ENCODE measurements at regions not wholly inside any gene's neighbourhood (a gene's known extent, or its start where the extent isn't known, plus 50 kb on each side); places are given as distances from the start of the nearest gene placed in this dataset.
"Not testable (repeated sequence)": the region's sequence is repeated elsewhere in the genome, so short reads cannot be mapped to it uniquely, and the experiment has no call there.

- no peaks in the 10 kb centered on the region for H3K36me3 ChIP-seq (ENCODE audit: control insufficient read depth, insufficient read depth, low read length)
- no peak overlapping the region for H3K27ac Mint-ChIP-seq
- H3K4me3 Mint-ChIP-seq = no peak overlapping the region
- no peaks in the 10 kb centered on the region for H3K4me1 ChIP-seq (ENCODE audit: control insufficient read depth, insufficient read depth, low read length, poor library complexity, severe bottlenecking)
- no peaks in the 10 kb centered on the region for H3K36me3 Mint-ChIP-seq
- H3K4me3 ChIP-seq (ENCODE audit: low read depth, low read length) = no peak overlapping the region
- no peaks in the 10 kb centered on the region for H3K9me3 ChIP-seq (ENCODE audit: control insufficient read depth in 2 of 2, low read length in 2 of 2)
- DNase-seq (no peak), ATAC-seq (ENCODE audit: low read depth in 2 of 2) (no peak)
- peaks cover 0 to 4% (median 0%) of the 10 kb centered on the region in 7 donors for H3K9me3 Mint-ChIP-seq
- no peak overlapping the region for H3K27ac ChIP-seq (ENCODE audit: insufficient read depth, low read length, poor library complexity, severe bottlenecking)
- peaks cover 10% of the 10 kb centered on the region for H3K27me3 Mint-ChIP-seq
- peaks cover 0 to 18% (median 11%) of the 10 kb centered on the region in 4 donors for H3K4me1 Mint-ChIP-seq
- no peaks in the 10 kb centered on the region for H3K27me3 ChIP-seq (ENCODE audit: control insufficient read depth, insufficient read depth, low read length)
Measured at GRCh38 chrX:13220916-13221315, 98.9 kb downstream of the ATXN3L start.

GRCh38 chrX:13219991-13220764 is 99.7 kb downstream of the ATXN3L start:
- Mint-ChIP-seq H3K9me3 (peaks cover 0 to 4% (median 0%) of the 10 kb centered on the region in 7 donors), H3K27me3 (peaks cover 10% of the 10 kb centered on the region), H3K4me1 (peaks cover 0 to 18% (median 11%) of the 10 kb centered on the region in 4 donors), H3K36me3 (no peaks in the 10 kb centered on the region), H3K27ac (no peak overlapping the region), H3K4me3 (no peak overlapping the region)
- DNase-seq (no peak), ATAC-seq (ENCODE audit: low read depth in 2 of 2) (no peak)
- Histone ChIP-seq H3K27ac (ENCODE audit: insufficient read depth, low read length, poor library complexity, severe bottlenecking) (no peak overlapping the region), H3K27me3 (ENCODE audit: control insufficient read depth, insufficient read depth, low read length) (no peaks in the 10 kb centered on the region), H3K4me1 (ENCODE audit: control insufficient read depth, insufficient read depth, low read length, poor library complexity, severe bottlenecking) (no peaks in the 10 kb centered on the region), H3K4me3 (ENCODE audit: low read depth, low read length) (no peak overlapping the region), H3K36me3 (ENCODE audit: control insufficient read depth, insufficient read depth, low read length) (no peaks in the 10 kb centered on the region), H3K9me3 (ENCODE audit: control insufficient read depth in 2 of 2, low read length in 2 of 2) (no peaks in the 10 kb centered on the region)

- no peak for ATAC-seq (ENCODE audit: low read depth in 2 of 2)
- H3K27me3 Mint-ChIP-seq = peaks cover 10% of the 10 kb centered on the region
- peaks cover 0 to 4% (median 0%) of the 10 kb centered on the region in 7 donors for H3K9me3 Mint-ChIP-seq
- no peaks in the 10 kb centered on the region for H3K36me3 Mint-ChIP-seq
- H3K27ac Mint-ChIP-seq = no peak overlapping the region
- Histone ChIP-seq H3K27me3 (ENCODE audit: control insufficient read depth, insufficient read depth, low read length) (no peaks in the 10 kb centered on the region), H3K9me3 (ENCODE audit: control insufficient read depth in 2 of 2, low read length in 2 of 2) (no peaks in the 10 kb centered on the region), H3K4me3 (ENCODE audit: low read depth, low read length) (no peak overlapping the region), H3K36me3 (ENCODE audit: control insufficient read depth, insufficient read depth, low read length) (no peaks in the 10 kb centered on the region), H3K4me1 (ENCODE audit: control insufficient read depth, insufficient read depth, low read length, poor library complexity, severe bottlenecking) (no peaks in the 10 kb centered on the region), H3K27ac (ENCODE audit: insufficient read depth, low read length, poor library complexity, severe bottlenecking) (no peak overlapping the region)
- H3K4me3 Mint-ChIP-seq = no peak overlapping the region
- H3K4me1 Mint-ChIP-seq = peaks cover 0 to 18% (median 6%) of the 10 kb centered on the region in 4 donors
- no peak for DNase-seq
Measured at GRCh38 chrX:13218758-13219157, 101.1 kb downstream of the ATXN3L start.

GRCh38 chrX:13216139-13216538 is 103.7 kb downstream of the ATXN3L start:
- Mint-ChIP-seq H3K27ac (no peak overlapping the region), H3K4me3 (no peak overlapping the region), H3K9me3 (peaks cover 0 to 2% (median 0%) of the 10 kb centered on the region in 7 donors), H3K27me3 (peaks cover 7% of the 10 kb centered on the region), H3K36me3 (no peaks in the 10 kb centered on the region), H3K4me1 (peaks cover 0 to 8% (median 3%) of the 10 kb centered on the region in 4 donors)
- Histone ChIP-seq H3K27ac (ENCODE audit: insufficient read depth, low read length, poor library complexity, severe bottlenecking) (no peak overlapping the region), H3K4me3 (ENCODE audit: low read depth, low read length) (no peak overlapping the region), H3K27me3 (ENCODE audit: control insufficient read depth, insufficient read depth, low read length) (no peaks in the 10 kb centered on the region), H3K36me3 (ENCODE audit: control insufficient read depth, insufficient read depth, low read length) (no peaks in the 10 kb centered on the region), H3K9me3 (ENCODE audit: control insufficient read depth in 2 of 2, low read length in 2 of 2) (no peaks in the 10 kb centered on the region), H3K4me1 (ENCODE audit: control insufficient read depth, insufficient read depth, low read length, poor library complexity, severe bottlenecking) (no peaks in the 10 kb centered on the region)
- DNase-seq (no peak), ATAC-seq (ENCODE audit: low read depth in 2 of 2) (no peak)

GRCh38 chrX:13215729-13216128 is 104.1 kb downstream of the ATXN3L start:
- H3K27ac ChIP-seq (ENCODE audit: insufficient read depth, low read length, poor library complexity, severe bottlenecking) = no peak overlapping the region
- ATAC-seq (ENCODE audit: low read depth in 2 of 2) = no peak
- no peaks in the 10 kb centered on the region for H3K4me1 ChIP-seq (ENCODE audit: control insufficient read depth, insufficient read depth, low read length, poor library complexity, severe bottlenecking)

GRCh38 chrX:13212191-13212651 is 107.6 kb downstream of the ATXN3L start:
- Histone ChIP-seq H3K4me1 (ENCODE audit: control insufficient read depth, insufficient read depth, low read length, poor library complexity, severe bottlenecking) (no peaks in the 10 kb centered on the region), H3K36me3 (ENCODE audit: control insufficient read depth, insufficient read depth, low read length) (no peaks in the 10 kb centered on the region), H3K4me3 (ENCODE audit: low read depth, low read length) (no peak overlapping the region), H3K27ac (ENCODE audit: insufficient read depth, low read length, poor library complexity, severe bottlenecking) (no peak overlapping the region), H3K27me3 (ENCODE audit: control insufficient read depth, insufficient read depth, low read length) (no peaks in the 10 kb centered on the region), H3K9me3 (ENCODE audit: control insufficient read depth in 2 of 2, low read length in 2 of 2) (no peaks in the 10 kb centered on the region)
- H3K36me3 Mint-ChIP-seq = no peaks in the 10 kb centered on the region
- ATAC-seq (ENCODE audit: low read depth in 2 of 2) (no peak), DNase-seq (no peak)
- H3K9me3 Mint-ChIP-seq = peaks cover 0 to 2% (median 0%) of the 10 kb centered on the region in 7 donors
- H3K4me1 Mint-ChIP-seq = peaks cover 0 to 2% (median 0%) of the 10 kb centered on the region in 4 donors
- H3K27ac Mint-ChIP-seq = peak overlapping the region in 1 of 3 donors; percentile 12
- no peak overlapping the region for H3K4me3 Mint-ChIP-seq
- H3K27me3 Mint-ChIP-seq = peaks cover 4% of the 10 kb centered on the region

More at GRCh38 chrX:13215729-13216128, 104.1 kb downstream of the ATXN3L start:
- Mint-ChIP-seq H3K36me3 (no peaks in the 10 kb centered on the region), H3K4me1 (peaks cover 0 to 3% (median 1%) of the 10 kb centered on the region in 4 donors), H3K27ac (no peak overlapping the region), H3K27me3 (peaks cover 4% of the 10 kb centered on the region), H3K9me3 (peaks cover 0 to 2% (median 0%) of the 10 kb centered on the region in 7 donors), H3K4me3 (no peak overlapping the region)
- Histone ChIP-seq H3K36me3 (ENCODE audit: control insufficient read depth, insufficient read depth, low read length) (no peaks in the 10 kb centered on the region), H3K4me3 (ENCODE audit: low read depth, low read length) (no peak overlapping the region), H3K9me3 (ENCODE audit: control insufficient read depth in 2 of 2, low read length in 2 of 2) (no peaks in the 10 kb centered on the region), H3K27me3 (ENCODE audit: control insufficient read depth, insufficient read depth, low read length) (no peaks in the 10 kb centered on the region)
- DNase-seq = no peak

- not testable (repeated sequence) for H3K36me3 ChIP-seq (ENCODE audit: control insufficient read depth, insufficient read depth, low read length); H3K4me3 ChIP-seq (ENCODE audit: low read depth, low read length); H3K9me3 ChIP-seq (ENCODE audit: control insufficient read depth in 2 of 2, low read length in 2 of 2); H3K27ac ChIP-seq (ENCODE audit: insufficient read depth, low read length, poor library complexity, severe bottlenecking); H3K4me1 ChIP-seq (ENCODE audit: control insufficient read depth, insufficient read depth, low read length, poor library complexity, severe bottlenecking); ATAC-seq (ENCODE audit: low read depth in 2 of 2); H3K27me3 ChIP-seq (ENCODE audit: control insufficient read depth, insufficient read depth, low read length); H3K36me3 Mint-ChIP-seq; H3K27me3 Mint-ChIP-seq; H3K4me1 Mint-ChIP-seq; H3K9me3 Mint-ChIP-seq; H3K27ac Mint-ChIP-seq; DNase-seq; H3K4me3 Mint-ChIP-seq
Measured at GRCh38 chrX:13210142-13210541, 109.7 kb downstream of the ATXN3L start.

GRCh38 chrX:13209704-13210103 is 110.1 kb downstream of the ATXN3L start:
- H3K36me3 Mint-ChIP-seq; H3K4me1 Mint-ChIP-seq; H3K4me3 ChIP-seq (ENCODE audit: low read depth, low read length); H3K27ac Mint-ChIP-seq; H3K27me3 ChIP-seq (ENCODE audit: control insufficient read depth, insufficient read depth, low read length); H3K4me1 ChIP-seq (ENCODE audit: control insufficient read depth, insufficient read depth, low read length, poor library complexity, severe bottlenecking); H3K9me3 ChIP-seq (ENCODE audit: control insufficient read depth in 2 of 2, low read length in 2 of 2); H3K27me3 Mint-ChIP-seq; DNase-seq; H3K36me3 ChIP-seq (ENCODE audit: control insufficient read depth, insufficient read depth, low read length); H3K27ac ChIP-seq (ENCODE audit: insufficient read depth, low read length, poor library complexity, severe bottlenecking); H3K4me3 Mint-ChIP-seq; ATAC-seq (ENCODE audit: low read depth in 2 of 2); H3K9me3 Mint-ChIP-seq: not testable (repeated sequence)

Data from CD4-positive, CD25-positive, alpha-beta regulatory T cell (primary cell).